ENCODE measurements at regions not wholly inside any gene's neighbourhood (a gene's known extent, or its start where the extent isn't known, plus 50 kb on each side); places are given as distances from the start of the nearest gene placed in this dataset.

- TF ChIP-seq CTCF (IDR thresholded peaks at IDR 0.05) = no peak
- no peak for TF ChIP-seq ZFX (IDR thresholded peaks at IDR 0.05; ENCODE audit: borderline replicate concordance)
- no peak overlapping the region for H3K27ac ChIP-seq
These were observed 108.5 kb upstream of the RALGAPA2 start for GRCh38 chr20:20820785-20821483.

- TF ChIP-seq ZFX (IDR thresholded peaks at IDR 0.05; ENCODE audit: borderline replicate concordance) = no peak
- peak; percentile 46 for TF ChIP-seq CTCF (IDR thresholded peaks at IDR 0.05)
- no peak overlapping the region for H3K27ac ChIP-seq
These were observed 107.7 kb upstream of the RALGAPA2 start for GRCh38 chr20:20820104-20820503.

- H3K27ac ChIP-seq = no peak overlapping the region
- TF ChIP-seq CTCF (IDR thresholded peaks at IDR 0.05) (no peak), ZFX (IDR thresholded peaks at IDR 0.05; ENCODE audit: borderline replicate concordance) (no peak)
These were observed 104.7 kb upstream of the RALGAPA2 start for GRCh38 chr20:20816969-20817755.

GRCh38 chr20:20815711-20816455 lies 103.4 kb upstream of the RALGAPA2 start:
- no peak for TF ChIP-seq CTCF (IDR thresholded peaks at IDR 0.05)
- TF ChIP-seq ZFX (IDR thresholded peaks at IDR 0.05; ENCODE audit: borderline replicate concordance) = no peak
- no peak overlapping the region for H3K27ac ChIP-seq

GRCh38 chr20:20814685-20815084 lies 102.2 kb upstream of the RALGAPA2 start:
- no peak overlapping the region for H3K27ac ChIP-seq
- TF ChIP-seq ZFX (IDR thresholded peaks at IDR 0.05; ENCODE audit: borderline replicate concordance) = no peak
- no peak for TF ChIP-seq CTCF (IDR thresholded peaks at IDR 0.05)

GRCh38 chr20:20812136-20812535 lies 99.7 kb upstream of the RALGAPA2 start:
- no peak for TF ChIP-seq ZFX (IDR thresholded peaks at IDR 0.05; ENCODE audit: borderline replicate concordance)
- TF ChIP-seq CTCF (IDR thresholded peaks at IDR 0.05) = no peak
- H3K27ac ChIP-seq = no peak overlapping the region

Measured in 22Rv1 (cell line).